A549 (cell line): ENCODE measurements at regions not wholly inside any gene's neighbourhood (a gene's known extent, or its start where the extent isn't known, plus 50 kb on each side); places are given as distances from the start of the nearest gene placed in this dataset.

ENCODE experiments used
- CEBPB ChIP-seq, 2 experiments: fragments of >200 bp in 1 of 2; sonication (Bioruptor Twin) in 1 of 2; formaldehyde crosslinking in 1 of 2; IDR thresholded peaks; 2 replicates each; pipeline ENCODE4 v1.6.1; 2012 to 2016
- CHD2 ChIP-seq: fragments of 150-350 bp; IDR thresholded peaks from 2 replicates; pipeline ENCODE4 v1.6.1; 2014; ENCODE audit warnings: low read length; ENCODE audit not compliant: partially characterized antibody
- EP300 ChIP-seq, 2 experiments: fragments of >200 bp; sonication (Bioruptor Twin); formaldehyde crosslinking; IDR thresholded peaks; 2 replicates in 1 of 2; 3 replicates in 1 of 2; pipeline ENCODE4 v1.6.1; 2016 to 2017
- JUN ChIP-seq, 2 experiments: fragments of >200 bp; sonication (Bioruptor Twin); formaldehyde crosslinking; IDR thresholded peaks; 2 replicates in 1 of 2; 3 replicates in 1 of 2; pipeline ENCODE4 v1.6.1; 2016 to 2017
- MAZ ChIP-seq: fragments of 150-350 bp; IDR thresholded peaks from 2 replicates; pipeline ENCODE4 v1.6.1; 2014; ENCODE audit warnings: antibody characterized with exemption, low read depth, low read length, borderline replicate concordance
- POLR2A ChIP-seq: IDR thresholded peaks from 2 replicates; pipeline ENCODE4 v1.6.1; 2012; ENCODE audit warnings: mild to moderate bottlenecking, low read length
- RAD21 ChIP-seq, 2 experiments: fragments of >200 bp in 1 of 2; sonication (Bioruptor Twin) in 1 of 2; formaldehyde crosslinking in 1 of 2; IDR thresholded peaks in 1 of 2; conservative IDR thresholded peaks in 1 of 2; 2 replicates in 1 of 2; 3 replicates in 1 of 2; pipeline ENCODE4 v1.6.1; 2012 to 2018; ENCODE audit warnings: inconsistent platforms in 1 of 2
- SMC3 ChIP-seq: fragments of >200 bp; sonication (Bioruptor Twin); formaldehyde crosslinking; IDR thresholded peaks from 3 replicates; pipeline ENCODE4 v1.6.1; 2018; ENCODE audit warnings: inconsistent platforms
- TF ChIP-seq, protein P1 (sequence below): fragments of >200 bp; sonication (Bioruptor Twin); formaldehyde crosslinking; IDR thresholded peaks from 3 replicates; pipeline ENCODE4 v1.5.1; 2016
- TF ChIP-seq, protein P2 (sequence below): fragments of >200 bp; sonication (Bioruptor Twin); formaldehyde crosslinking; IDR thresholded peaks from 3 replicates; pipeline ENCODE4 v1.6.1; 2016
- TF ChIP-seq, protein P3 (sequence below): fragments of 200-600 bp; sonication (generic); IDR thresholded peaks from 2 replicates; pipeline ENCODE4 v1.6.1; 2016; ENCODE audit warnings: antibody characterized with exemption, mild to moderate bottlenecking, moderate library complexity

DNA sequence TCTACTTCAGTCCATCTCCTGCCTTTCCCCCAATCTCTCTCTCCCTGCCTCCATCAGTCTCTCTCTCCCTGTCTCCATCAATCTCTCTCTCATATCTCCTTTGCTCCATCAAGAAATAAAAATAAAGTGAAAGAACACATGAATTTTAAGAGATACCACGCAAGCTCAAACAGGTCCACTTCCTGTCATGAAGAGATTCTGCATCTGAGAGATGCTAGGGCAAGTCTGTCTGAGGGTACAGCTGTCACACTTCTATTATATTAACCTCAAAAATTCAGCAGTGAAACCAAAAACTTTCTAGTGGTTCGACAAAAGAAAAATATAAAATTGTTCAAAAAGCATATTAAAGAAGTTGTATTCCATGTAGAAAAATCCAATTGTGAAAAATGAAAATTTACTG lies 296.8 kb upstream of the RSPO3 start:
- TF ChIP-seq MAZ: no peak
- TF ChIP-seq, protein P1, sequence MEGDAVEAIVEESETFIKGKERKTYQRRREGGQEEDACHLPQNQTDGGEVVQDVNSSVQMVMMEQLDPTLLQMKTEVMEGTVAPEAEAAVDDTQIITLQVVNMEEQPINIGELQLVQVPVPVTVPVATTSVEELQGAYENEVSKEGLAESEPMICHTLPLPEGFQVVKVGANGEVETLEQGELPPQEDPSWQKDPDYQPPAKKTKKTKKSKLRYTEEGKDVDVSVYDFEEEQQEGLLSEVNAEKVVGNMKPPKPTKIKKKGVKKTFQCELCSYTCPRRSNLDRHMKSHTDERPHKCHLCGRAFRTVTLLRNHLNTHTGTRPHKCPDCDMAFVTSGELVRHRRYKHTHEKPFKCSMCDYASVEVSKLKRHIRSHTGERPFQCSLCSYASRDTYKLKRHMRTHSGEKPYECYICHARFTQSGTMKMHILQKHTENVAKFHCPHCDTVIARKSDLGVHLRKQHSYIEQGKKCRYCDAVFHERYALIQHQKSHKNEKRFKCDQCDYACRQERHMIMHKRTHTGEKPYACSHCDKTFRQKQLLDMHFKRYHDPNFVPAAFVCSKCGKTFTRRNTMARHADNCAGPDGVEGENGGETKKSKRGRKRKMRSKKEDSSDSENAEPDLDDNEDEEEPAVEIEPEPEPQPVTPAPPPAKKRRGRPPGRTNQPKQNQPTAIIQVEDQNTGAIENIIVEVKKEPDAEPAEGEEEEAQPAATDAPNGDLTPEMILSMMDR: no peak
- TF ChIP-seq JUN (IDR thresholded peaks at IDR 0.05): no peak
- no peak for TF ChIP-seq CEBPB (IDR thresholded peaks at IDR 0.05)
- TF ChIP-seq SMC3: no peak
- TF ChIP-seq, protein P2, sequence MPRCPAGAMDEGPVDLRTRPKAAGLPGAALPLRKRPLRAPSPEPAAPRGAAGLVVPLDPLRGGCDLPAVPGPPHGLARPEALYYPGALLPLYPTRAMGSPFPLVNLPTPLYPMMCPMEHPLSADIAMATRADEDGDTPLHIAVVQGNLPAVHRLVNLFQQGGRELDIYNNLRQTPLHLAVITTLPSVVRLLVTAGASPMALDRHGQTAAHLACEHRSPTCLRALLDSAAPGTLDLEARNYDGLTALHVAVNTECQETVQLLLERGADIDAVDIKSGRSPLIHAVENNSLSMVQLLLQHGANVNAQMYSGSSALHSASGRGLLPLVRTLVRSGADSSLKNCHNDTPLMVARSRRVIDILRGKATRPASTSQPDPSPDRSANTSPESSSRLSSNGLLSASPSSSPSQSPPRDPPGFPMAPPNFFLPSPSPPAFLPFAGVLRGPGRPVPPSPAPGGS: no peak
- TF ChIP-seq RAD21 (conservative IDR thresholded peaks at IDR 0.05 in 1 of 2, IDR thresholded peaks at IDR 0.05 in 1 of 2): no peak
- no peak for TF ChIP-seq EP300 (IDR thresholded peaks at IDR 0.05)
- TF ChIP-seq, protein P3, sequence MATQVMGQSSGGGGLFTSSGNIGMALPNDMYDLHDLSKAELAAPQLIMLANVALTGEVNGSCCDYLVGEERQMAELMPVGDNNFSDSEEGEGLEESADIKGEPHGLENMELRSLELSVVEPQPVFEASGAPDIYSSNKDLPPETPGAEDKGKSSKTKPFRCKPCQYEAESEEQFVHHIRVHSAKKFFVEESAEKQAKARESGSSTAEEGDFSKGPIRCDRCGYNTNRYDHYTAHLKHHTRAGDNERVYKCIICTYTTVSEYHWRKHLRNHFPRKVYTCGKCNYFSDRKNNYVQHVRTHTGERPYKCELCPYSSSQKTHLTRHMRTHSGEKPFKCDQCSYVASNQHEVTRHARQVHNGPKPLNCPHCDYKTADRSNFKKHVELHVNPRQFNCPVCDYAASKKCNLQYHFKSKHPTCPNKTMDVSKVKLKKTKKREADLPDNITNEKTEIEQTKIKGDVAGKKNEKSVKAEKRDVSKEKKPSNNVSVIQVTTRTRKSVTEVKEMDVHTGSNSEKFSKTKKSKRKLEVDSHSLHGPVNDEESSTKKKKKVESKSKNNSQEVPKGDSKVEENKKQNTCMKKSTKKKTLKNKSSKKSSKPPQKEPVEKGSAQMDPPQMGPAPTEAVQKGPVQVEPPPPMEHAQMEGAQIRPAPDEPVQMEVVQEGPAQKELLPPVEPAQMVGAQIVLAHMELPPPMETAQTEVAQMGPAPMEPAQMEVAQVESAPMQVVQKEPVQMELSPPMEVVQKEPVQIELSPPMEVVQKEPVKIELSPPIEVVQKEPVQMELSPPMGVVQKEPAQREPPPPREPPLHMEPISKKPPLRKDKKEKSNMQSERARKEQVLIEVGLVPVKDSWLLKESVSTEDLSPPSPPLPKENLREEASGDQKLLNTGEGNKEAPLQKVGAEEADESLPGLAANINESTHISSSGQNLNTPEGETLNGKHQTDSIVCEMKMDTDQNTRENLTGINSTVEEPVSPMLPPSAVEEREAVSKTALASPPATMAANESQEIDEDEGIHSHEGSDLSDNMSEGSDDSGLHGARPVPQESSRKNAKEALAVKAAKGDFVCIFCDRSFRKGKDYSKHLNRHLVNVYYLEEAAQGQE: no peak
- TF ChIP-seq POLR2A: no peak
- no peak for TF ChIP-seq CHD2
